ENCODE measurements at regions not wholly inside any gene's neighbourhood (a gene's known extent, or its start where the extent isn't known, plus 50 kb on each side); places are given as distances from the start of the nearest gene placed in this dataset.

- no peaks in the 10 kb centered on the region for H3K4me1 ChIP-seq
- no peak for DNase-seq (ENCODE audit: low spot score in 2 of 2)
- H3K4me3 ChIP-seq, result no peak overlapping the region
- TF ChIP-seq POLR2AphosphoS5 (IDR thresholded peaks at IDR 0.05) (no peak), CTCF (IDR thresholded peaks at IDR 0.05) (no peak)
- H3K9me3 ChIP-seq, result no peaks in the 10 kb centered on the region
- H3K27me3 ChIP-seq, result no peaks in the 10 kb centered on the region
- H3K27ac ChIP-seq, result no peak overlapping the region
- no peaks in the 10 kb centered on the region for H3K36me3 ChIP-seq
Observed at GRCh38 chr3:94258851-94259250, 196.0 kb downstream of the NSUN3 start.

- no peak overlapping the region for H3K4me3 ChIP-seq
- no peak overlapping the region for H3K27ac ChIP-seq
- H3K9me3 ChIP-seq, result no peaks in the 10 kb centered on the region
- H3K36me3 ChIP-seq, result no peaks in the 10 kb centered on the region
- no peaks in the 10 kb centered on the region for H3K4me1 ChIP-seq
- TF ChIP-seq POLR2A (IDR thresholded peaks at IDR 0.05) (no peak), CTCF (IDR thresholded peaks at IDR 0.05) (no peak), POLR2AphosphoS5 (IDR thresholded peaks at IDR 0.05) (no peak), EP300 (IDR thresholded peaks at IDR 0.05) (no peak)
- H3K27me3 ChIP-seq, result no peaks in the 10 kb centered on the region
- WGBS, result 67% methylated on average over 1 of the region's 1 CpG
- no peak for DNase-seq (ENCODE audit: low spot score in 2 of 2)
Observed at GRCh38 chr3:94259291-94259690, 196.4 kb downstream of the NSUN3 start.

- Histone ChIP-seq H3K4me1 (no peaks in the 10 kb centered on the region), H3K4me3 (no peak overlapping the region), H3K27ac (no peak overlapping the region), H3K36me3 (no peaks in the 10 kb centered on the region), H3K9me3 (no peaks in the 10 kb centered on the region), H3K27me3 (no peaks in the 10 kb centered on the region)
- 85% methylated on average over 2 of the region's 2 CpGs for WGBS
- DNase-seq (ENCODE audit: low spot score in 2 of 2), result no peak
- TF ChIP-seq EP300 (IDR thresholded peaks at IDR 0.05) (no peak), POLR2AphosphoS5 (IDR thresholded peaks at IDR 0.05) (no peak), POLR2A (IDR thresholded peaks at IDR 0.05) (no peak)
Observed at GRCh38 chr3:94269763-94270162, 206.9 kb downstream of the NSUN3 start.

DNA sequence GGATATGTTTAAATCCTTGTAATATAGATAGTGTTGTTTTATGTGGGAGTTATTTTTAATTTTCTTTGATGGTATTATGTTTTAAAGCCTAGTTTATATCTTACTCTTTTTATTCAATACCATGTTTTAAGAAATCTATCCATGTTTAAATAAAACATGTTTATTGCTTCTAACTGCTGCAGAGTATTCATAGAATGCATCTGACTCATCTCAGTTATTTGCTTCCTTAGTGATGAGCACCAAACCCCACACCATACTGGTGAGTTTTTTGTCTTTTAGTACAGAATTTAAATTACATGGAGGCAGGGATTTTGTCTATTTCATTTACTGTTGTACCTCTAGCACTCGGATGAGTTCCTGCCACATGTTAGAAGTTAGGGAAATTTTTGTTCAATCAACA lies 209.2 kb downstream of the NSUN3 start:
- 83% methylated on average over 1 of the region's 1 CpG for WGBS
- Histone ChIP-seq H3K9me3 (no peaks in the 10 kb centered on the region), H3K27ac (no peak overlapping the region), H3K4me3 (no peak overlapping the region), H3K27me3 (no peaks in the 10 kb centered on the region), H3K4me1 (no peaks in the 10 kb centered on the region), H3K36me3 (no peaks in the 10 kb centered on the region)
- no peak for TF ChIP-seq CTCF (IDR thresholded peaks at IDR 0.05)
- DNase-seq (ENCODE audit: low spot score in 2 of 2), result no peak

- DNase-seq (ENCODE audit: low spot score in 2 of 2), result no peak
- TF ChIP-seq CTCF (IDR thresholded peaks at IDR 0.05), result no peak
- Histone ChIP-seq H3K36me3 (no peaks in the 10 kb centered on the region), H3K27me3 (no peaks in the 10 kb centered on the region), H3K4me1 (no peaks in the 10 kb centered on the region), H3K4me3 (no peak overlapping the region), H3K27ac (no peak overlapping the region), H3K9me3 (no peaks in the 10 kb centered on the region)
- 81% methylated on average over 4 of the region's 4 CpGs for WGBS
Observed at GRCh38 chr3:94280958-94281357, 218.1 kb downstream of the NSUN3 start.

DNA sequence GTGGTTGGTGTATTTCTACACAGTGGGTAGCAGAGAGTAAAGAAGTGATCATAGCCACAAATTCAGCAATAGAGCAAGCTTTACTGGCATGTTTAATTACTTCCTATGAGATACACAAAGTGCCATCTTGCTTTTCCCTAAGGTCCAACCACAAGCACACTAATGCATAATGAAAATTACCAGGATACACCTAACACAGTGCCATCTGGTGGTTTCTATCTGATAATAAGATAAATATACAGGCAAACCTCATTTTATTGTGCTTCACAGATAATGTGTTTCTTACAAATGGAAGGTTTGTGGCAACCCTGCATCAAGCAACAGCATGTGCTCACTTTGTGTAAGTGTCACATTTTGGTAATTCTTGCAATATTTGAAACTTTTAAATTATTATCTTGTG lies 223.0 kb downstream of the NSUN3 start:
- Histone ChIP-seq H3K9me3 (no peaks in the 10 kb centered on the region), H3K36me3 (no peaks in the 10 kb centered on the region), H3K4me3 (no peak overlapping the region), H3K27me3 (no peaks in the 10 kb centered on the region), H3K4me1 (no peaks in the 10 kb centered on the region), H3K27ac (no peak overlapping the region)
- no peak for DNase-seq (ENCODE audit: low spot score in 2 of 2)
- no peak for TF ChIP-seq POLR2A (IDR thresholded peaks at IDR 0.05)
- no peak for TF ChIP-seq CTCF (IDR thresholded peaks at IDR 0.05)
- TF ChIP-seq POLR2AphosphoS5 (IDR thresholded peaks at IDR 0.05), result no peak
- TF ChIP-seq EP300 (IDR thresholded peaks at IDR 0.05), result no peak
